ENCODE measurements at regions not wholly inside any gene's neighbourhood (a gene's known extent, or its start where the extent isn't known, plus 50 kb on each side); places are given as distances from the start of the nearest gene placed in this dataset.

DNA sequence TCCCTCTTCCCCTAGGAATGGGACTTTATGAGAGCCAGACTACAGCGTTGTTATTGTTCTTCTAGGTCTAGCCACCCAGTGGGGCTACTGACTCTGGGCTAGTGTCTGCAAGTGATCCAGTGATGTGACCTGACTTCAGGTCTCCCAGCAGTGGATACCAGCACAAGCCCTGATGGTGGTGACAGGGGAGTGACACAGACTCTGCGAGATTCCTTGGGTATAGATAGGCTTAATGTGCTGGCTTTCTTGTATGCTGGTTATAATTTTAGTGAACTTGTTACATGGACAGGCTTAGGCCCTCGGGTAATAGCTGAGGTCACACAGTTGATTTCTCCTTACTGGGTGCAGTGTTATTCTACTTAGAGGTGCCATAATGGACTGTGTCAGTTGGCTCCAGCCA, 106.9 kb downstream of the TBC1D30 start:
- BruUV-seq (replicated peaks) = no TSS peak
- no peak for DNase-seq (ENCODE audit: low spot score)
- H3K79me2 ChIP-seq (ENCODE audit: insufficient read depth, low read depth, low read length) = no peaks in the 10 kb centered on the region
- H3K4me3 ChIP-seq (ENCODE audit: low read depth, low read length, poor library complexity, severe bottlenecking) = no peak overlapping the region
- no peaks in the 10 kb centered on the region for H3K4me1 ChIP-seq (ENCODE audit: insufficient read depth, low read length, poor library complexity, severe bottlenecking)
- no peak overlapping the region for H3K4me2 ChIP-seq (ENCODE audit: low read length)
- H3K36me3 ChIP-seq (ENCODE audit: insufficient read depth, low read length) = no peaks in the 10 kb centered on the region
- intact Hi-C loops (cut with micrococcal nuclease; ENCODE audit: unreplicated experiment) = no loop called here
- CTCF ChIA-PET (ENCODE audit: unreplicated experiment) = no interaction called here
- no peak overlapping the region for H3K27ac ChIP-seq (ENCODE audit: low read depth, low read length, poor library complexity, severe bottlenecking)
- no peak for TF ChIP-seq EZH2phosphoT487 (IDR thresholded peaks at IDR 0.05; ENCODE audit: borderline replicate concordance, low read depth, low read length)
- no peak for TF ChIP-seq CTCF (conservative IDR thresholded peaks at IDR 0.05; ENCODE audit: low read length)
- POLR2A ChIA-PET = interaction anchor here (0.6 kb wide), 1 partner anchor 223 kb away, joined by 4 read pairs; no protein-coding TSS in a partner anchor
- H4K20me1 ChIP-seq (ENCODE audit: insufficient read depth, low read length) = no peaks in the 10 kb centered on the region
- no peaks in the 10 kb centered on the region for H3K9me3 ChIP-seq (ENCODE audit: low read length)
- H3K9me2 ChIP-seq (ENCODE audit: insufficient read depth, low read length) = no peaks in the 10 kb centered on the region
- H2AFZ ChIP-seq (ENCODE audit: low read length) = no peak overlapping the region

- CTCF ChIA-PET (ENCODE audit: unreplicated experiment) = no interaction called here
- TF ChIP-seq EZH2phosphoT487 (IDR thresholded peaks at IDR 0.05; ENCODE audit: borderline replicate concordance, low read depth, low read length) = no peak
- TF ChIP-seq CTCF (conservative IDR thresholded peaks at IDR 0.05; ENCODE audit: low read length) = no peak
Measured at GRCh38 chr12:64931981-64932380, 107.5 kb downstream of the TBC1D30 start.

GRCh38 chr12:64933791-64934190, 109.3 kb downstream of the TBC1D30 start:
- intact Hi-C loops (cut with micrococcal nuclease; ENCODE audit: unreplicated experiment) = no loop called here
- no peaks in the 10 kb centered on the region for H3K9me2 ChIP-seq (ENCODE audit: insufficient read depth, low read length)
- no peak for TF ChIP-seq EZH2phosphoT487 (IDR thresholded peaks at IDR 0.05; ENCODE audit: borderline replicate concordance, low read depth, low read length)
- TF ChIP-seq CTCF (conservative IDR thresholded peaks at IDR 0.05; ENCODE audit: low read length) = no peak
- no peaks in the 10 kb centered on the region for H3K4me1 ChIP-seq (ENCODE audit: insufficient read depth, low read length, poor library complexity, severe bottlenecking)
- H2AFZ ChIP-seq (ENCODE audit: low read length) = no peak overlapping the region
- ChIA-PET CTCF (ENCODE audit: unreplicated experiment) (no interaction called here), POLR2A (interaction anchor here (1.2 kb wide), 1 partner anchor 8 kb away, joined by 3 read pairs; no protein-coding TSS in a partner anchor)
- no TSS peak for BruUV-seq (replicated peaks)
- DNase-seq (ENCODE audit: low spot score) = no peak
- no peaks in the 10 kb centered on the region for H3K9me3 ChIP-seq (ENCODE audit: low read length)
- no peaks in the 10 kb centered on the region for H4K20me1 ChIP-seq (ENCODE audit: insufficient read depth, low read length)
- no peaks in the 10 kb centered on the region for H3K79me2 ChIP-seq (ENCODE audit: insufficient read depth, low read depth, low read length)
- no peak overlapping the region for H3K27ac ChIP-seq (ENCODE audit: low read depth, low read length, poor library complexity, severe bottlenecking)
- no peak overlapping the region for H3K4me2 ChIP-seq (ENCODE audit: low read length)
- no peaks in the 10 kb centered on the region for H3K36me3 ChIP-seq (ENCODE audit: insufficient read depth, low read length)
- H3K4me3 ChIP-seq (ENCODE audit: low read depth, low read length, poor library complexity, severe bottlenecking) = no peak overlapping the region

More at GRCh38 chr12:64931981-64932380, 107.5 kb downstream of the TBC1D30 start:
- no peak overlapping the region for H3K27ac ChIP-seq (ENCODE audit: low read depth, low read length, poor library complexity, severe bottlenecking)
- no peaks in the 10 kb centered on the region for H4K20me1 ChIP-seq (ENCODE audit: insufficient read depth, low read length)
- H3K36me3 ChIP-seq (ENCODE audit: insufficient read depth, low read length) = no peaks in the 10 kb centered on the region
- no peak overlapping the region for H3K4me2 ChIP-seq (ENCODE audit: low read length)
- POLR2A ChIA-PET = no interaction called here
- no peak overlapping the region for H2AFZ ChIP-seq (ENCODE audit: low read length)
- no peak overlapping the region for H3K4me3 ChIP-seq (ENCODE audit: low read depth, low read length, poor library complexity, severe bottlenecking)
- no peaks in the 10 kb centered on the region for H3K9me3 ChIP-seq (ENCODE audit: low read length)
- H3K4me1 ChIP-seq (ENCODE audit: insufficient read depth, low read length, poor library complexity, severe bottlenecking) = no peaks in the 10 kb centered on the region
- no peaks in the 10 kb centered on the region for H3K9me2 ChIP-seq (ENCODE audit: insufficient read depth, low read length)
- no peak for DNase-seq (ENCODE audit: low spot score)
- BruUV-seq (replicated peaks) = no TSS peak
- H3K79me2 ChIP-seq (ENCODE audit: insufficient read depth, low read depth, low read length) = no peaks in the 10 kb centered on the region
- intact Hi-C loops (cut with micrococcal nuclease; ENCODE audit: unreplicated experiment) = no loop called here

Data from OCI-LY7 (cell line).